Forelimb muscle (tissue), 1 donor: ENCODE measurements at regions not wholly inside any gene's neighbourhood (a gene's known extent, or its start where the extent isn't known, plus 50 kb on each side); places are given as distances from the start of the nearest gene placed in this dataset.

ENCODE experiments used
- DNase-seq: peaks from one replicate; pipeline ENCODE4 v3.0.0-alpha.2; 2013; ENCODE audit warnings: low read depth

DNA sequence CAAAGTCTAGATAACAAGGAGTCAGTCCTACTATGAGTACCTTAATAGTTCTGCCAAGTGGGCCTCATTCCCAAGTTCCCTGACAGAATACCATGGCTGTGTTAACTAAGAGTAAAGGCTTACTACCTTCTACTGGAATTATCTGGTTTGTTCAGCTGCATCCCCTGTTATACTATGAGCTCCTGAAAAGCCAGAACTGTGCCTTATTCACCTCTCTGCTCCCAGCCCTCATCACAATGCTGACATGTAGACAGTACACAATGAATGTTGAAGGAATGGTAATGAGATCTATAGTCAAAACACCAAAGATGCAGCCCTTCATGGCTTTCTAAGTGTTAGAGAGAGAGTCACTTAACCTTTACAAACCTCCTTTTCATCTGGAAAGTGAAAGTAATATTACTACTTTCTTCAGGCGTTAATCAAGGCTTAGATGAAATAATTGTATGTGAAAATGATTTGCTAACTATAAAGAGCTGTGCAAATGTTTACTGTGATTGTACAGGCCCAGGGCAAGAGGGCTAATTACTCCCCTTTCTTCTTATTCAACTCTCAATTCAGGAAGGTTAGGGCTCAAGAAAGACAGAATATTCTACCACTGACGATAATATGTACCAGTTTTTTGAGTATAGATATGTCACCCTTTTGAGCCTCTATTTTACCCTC is 70.3 kb upstream of the MROH9 start:
- no peak for DNase-seq

DNA sequence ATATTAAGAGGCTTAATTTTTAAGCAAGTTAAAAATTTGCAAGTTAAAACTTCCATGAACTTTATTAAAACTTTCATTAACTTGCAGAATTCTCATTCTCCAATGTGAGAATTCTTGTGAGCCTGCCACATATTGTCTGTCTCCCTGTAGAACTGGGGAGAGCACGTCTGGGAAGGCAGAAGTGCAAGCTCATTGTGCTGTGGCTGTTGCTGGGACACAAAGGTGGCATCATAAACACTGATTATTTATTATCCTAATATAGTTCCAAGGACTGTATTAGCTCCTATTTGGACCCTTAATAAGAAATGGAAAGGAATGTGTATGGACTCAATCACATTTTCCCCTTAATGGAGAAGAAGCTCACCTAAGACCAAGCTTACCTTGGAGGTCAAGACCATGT is 68.7 kb upstream of the MROH9 start:
- no peak for DNase-seq

DNA sequence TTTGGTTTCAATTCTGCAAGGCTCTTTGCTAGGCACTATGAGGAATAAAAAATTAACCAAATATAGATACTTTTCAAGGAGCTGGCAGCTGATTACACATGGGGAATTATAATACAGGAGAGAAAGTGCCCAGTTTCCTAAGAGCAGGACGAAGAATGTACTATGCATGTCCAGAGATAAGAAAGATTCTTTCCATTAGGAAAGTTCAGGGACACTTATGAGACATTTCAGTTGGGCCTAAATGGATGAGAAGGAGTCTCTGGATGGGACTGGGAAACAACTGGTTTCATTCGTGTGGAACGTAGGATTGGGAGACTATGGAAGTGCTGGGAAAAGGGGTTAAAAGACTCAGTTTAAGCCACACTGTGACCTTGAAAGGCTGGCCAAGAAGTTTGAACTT is 63.5 kb upstream of the MROH9 start:
- no peak for DNase-seq

DNA sequence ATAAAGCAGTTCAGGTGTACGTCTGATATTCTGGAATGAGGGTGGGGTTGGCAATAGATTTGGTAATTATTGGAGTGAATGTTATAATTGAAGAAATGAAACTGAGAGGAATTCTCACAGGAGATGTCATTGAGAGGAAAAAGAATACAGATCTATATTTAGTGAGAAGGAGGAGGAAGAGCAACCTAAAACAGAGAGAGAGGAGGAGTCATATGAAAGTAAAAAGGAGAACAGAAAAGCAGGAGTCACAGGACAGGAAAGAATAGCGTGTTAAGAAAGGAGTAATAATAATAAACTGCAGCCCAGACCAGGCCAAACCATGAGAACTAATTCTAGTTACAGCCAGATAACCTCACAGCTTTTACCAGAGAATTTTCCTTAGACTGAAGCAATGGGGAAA is 62.7 kb upstream of the MROH9 start:
- no peak for DNase-seq

DNA sequence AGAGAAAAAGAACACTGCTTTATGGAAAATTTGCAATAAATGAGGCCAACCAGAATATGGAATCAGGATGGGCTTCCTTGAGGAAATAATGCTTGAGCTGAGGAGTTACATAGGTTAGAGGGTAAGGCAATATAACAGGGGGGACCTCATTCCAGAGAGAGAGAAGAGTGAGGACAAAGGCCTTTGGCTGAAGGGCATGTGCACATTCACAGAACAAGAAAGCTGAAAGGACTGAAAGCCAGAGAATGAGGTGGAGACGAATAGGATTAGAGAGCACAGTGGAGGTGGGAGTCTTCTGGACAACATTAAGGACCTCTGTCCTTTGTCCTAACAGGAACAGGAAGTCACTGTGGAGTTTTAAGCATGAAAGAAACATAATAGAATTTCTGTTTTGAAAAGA is 60.7 kb upstream of the MROH9 start:
- DNase-seq, result no peak

DNA sequence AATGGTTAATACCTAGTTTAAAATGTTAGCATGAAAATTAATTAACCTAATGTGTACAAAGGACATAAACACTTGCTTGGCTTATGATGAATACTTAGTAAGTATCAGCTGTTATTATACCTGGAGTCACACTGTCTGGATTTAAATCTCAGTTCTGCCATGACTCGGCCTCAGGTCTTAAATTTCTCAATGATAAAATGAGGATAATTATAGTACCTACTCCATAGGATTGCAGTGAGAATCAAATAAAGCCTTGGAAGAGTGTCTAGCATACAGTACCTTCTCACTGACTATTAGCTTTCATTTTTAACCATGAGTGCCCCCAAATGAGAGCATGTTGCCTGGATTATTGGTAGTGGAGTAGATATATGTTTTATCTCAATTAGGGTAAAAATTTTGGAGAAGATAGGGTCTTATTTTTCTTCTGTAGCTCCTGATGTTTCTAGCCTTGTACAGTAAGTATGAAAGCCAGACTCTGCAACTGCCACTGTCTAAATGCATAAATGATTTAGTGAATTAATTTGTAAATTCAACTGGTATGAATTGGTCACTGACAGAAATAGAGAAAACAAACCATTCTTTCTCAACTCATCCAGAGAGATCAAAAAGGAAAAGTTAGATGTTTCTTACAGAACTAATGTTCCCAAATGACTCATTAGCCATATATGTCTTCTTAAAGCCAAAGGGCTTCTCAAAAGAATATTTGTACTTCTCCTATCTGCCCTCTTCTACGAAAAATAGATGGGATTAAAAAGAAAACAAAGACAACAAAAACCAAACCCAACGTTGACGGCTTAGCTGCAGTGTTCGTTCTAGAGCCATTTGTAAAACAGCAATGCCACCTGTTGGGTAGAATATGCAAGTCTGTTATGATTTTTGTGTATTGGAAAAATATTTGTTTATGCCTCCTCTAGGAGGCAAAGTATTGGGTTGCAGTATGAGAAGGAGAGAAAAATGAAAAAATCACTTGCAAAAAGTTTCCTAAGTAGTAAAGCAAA is 53.8 kb upstream of the MROH9 start:
- DNase-seq, result peak; percentile 70
